Ectodermal cell (in vitro differentiated cells): ENCODE measurements at regions not wholly inside any gene's neighbourhood (a gene's known extent, or its start where the extent isn't known, plus 50 kb on each side); places are given as distances from the start of the nearest gene placed in this dataset.

Source experiments
- H3K27ac ChIP-seq: 2 replicates; pipeline ENCODE4 v1.7.0; 2013; ENCODE audit warnings: mild to moderate bottlenecking, low read depth, low read length; ENCODE audit not compliant: insufficient read depth, poor library complexity, severe bottlenecking
- H3K27me3 ChIP-seq: 2 replicates; pipeline ENCODE4 v1.7.0; 2013; ENCODE audit warnings: mild to moderate bottlenecking, low read length; ENCODE audit not compliant: insufficient read depth, control insufficient read depth, poor library complexity, severe bottlenecking
- H3K36me3 ChIP-seq: one replicate; pipeline ENCODE4 v1.7.0; 2013; ENCODE audit warnings: low read length; ENCODE audit not compliant: control insufficient read depth, insufficient read depth
- H3K4me1 ChIP-seq: one replicate; pipeline ENCODE4 v1.7.0; 2013; ENCODE audit warnings: low read length; ENCODE audit not compliant: control insufficient read depth, insufficient read depth
- H3K4me3 ChIP-seq: 2 replicates; pipeline ENCODE4 v1.7.0; 2013; ENCODE audit warnings: low read depth, low read length, control low read depth; ENCODE audit not compliant: insufficient read depth
- H3K9me3 ChIP-seq: 2 replicates; pipeline ENCODE4 v1.7.0; 2013; ENCODE audit warnings: mild to moderate bottlenecking, low read length, moderate library complexity; ENCODE audit not compliant: control insufficient read depth
- WGBS, 2 experiments: methylation state at CpG; one replicate each; pipeline ENCODE4 v1.1.7; 2013; ENCODE audit warnings: missing lambda C conversion rate in 2 of 2; 5-methylcytosine and 5-hydroxymethylcytosine counted together

- H3K9me3 ChIP-seq: no peaks in the 10 kb centered on the region
- 89 to 95% methylated on average over 6 to 7 of the region's 7 CpGs for WGBS, 2 experiments
Measured at GRCh38 chr2:185144159-185144919, 546.0 kb downstream of the ZNF804A start.

GRCh38 chr2:185145316-185146121 is 547.2 kb downstream of the ZNF804A start:
- Histone ChIP-seq H3K9me3 (no peaks in the 10 kb centered on the region), H3K4me1 (no peaks in the 10 kb centered on the region), H3K27me3 (no peaks in the 10 kb centered on the region), H3K27ac (no peak overlapping the region), H3K36me3 (no peaks in the 10 kb centered on the region), H3K4me3 (no peak overlapping the region)
- WGBS, 2 experiments: 93% methylated on average over 11 of the region's 11 CpGs

More at GRCh38 chr2:185144159-185144919, 546.0 kb downstream of the ZNF804A start:
- no peaks in the 10 kb centered on the region for H3K36me3 ChIP-seq
- H3K4me1 ChIP-seq: no peaks in the 10 kb centered on the region
- no peak overlapping the region for H3K27ac ChIP-seq
- no peaks in the 10 kb centered on the region for H3K27me3 ChIP-seq
- no peak overlapping the region for H3K4me3 ChIP-seq

- H3K27ac ChIP-seq: no peak overlapping the region
- no peaks in the 10 kb centered on the region for H3K36me3 ChIP-seq
- H3K9me3 ChIP-seq: no peaks in the 10 kb centered on the region
- H3K4me1 ChIP-seq: no peaks in the 10 kb centered on the region
- WGBS, 2 experiments: 100% methylated on average over 1 of the region's 1 CpG; no CpG with 5 or more reads in 1 of the 2 experiments
- H3K4me3 ChIP-seq: no peak overlapping the region
- no peaks in the 10 kb centered on the region for H3K27me3 ChIP-seq
Measured at GRCh38 chr2:185147361-185147760, 549.0 kb downstream of the ZNF804A start.

- H3K4me1 ChIP-seq: no peaks in the 10 kb centered on the region
- 83 to 100% methylated on average over 1 of the region's 3 CpGs for WGBS, 2 experiments
- no peaks in the 10 kb centered on the region for H3K36me3 ChIP-seq
- no peaks in the 10 kb centered on the region for H3K9me3 ChIP-seq
- H3K4me3 ChIP-seq: no peak overlapping the region
- no peak overlapping the region for H3K27ac ChIP-seq
- no peaks in the 10 kb centered on the region for H3K27me3 ChIP-seq
Measured at GRCh38 chr2:185152186-185152585, 553.9 kb downstream of the ZNF804A start.

GRCh38 chr2:185161701-185162100 is 563.4 kb downstream of the ZNF804A start:
- 92 to 100% methylated on average over 2 of the region's 2 CpGs for WGBS, 2 experiments
- no peaks in the 10 kb centered on the region for H3K27me3 ChIP-seq
- no peaks in the 10 kb centered on the region for H3K9me3 ChIP-seq

GRCh38 chr2:185174353-185174752 is 564.3 kb upstream of the FSIP2 start:
- WGBS, 2 experiments: 86 to 92% methylated on average over 1 of the region's 1 CpG
- Histone ChIP-seq H3K4me1 (no peaks in the 10 kb centered on the region), H3K9me3 (no peaks in the 10 kb centered on the region), H3K27me3 (no peaks in the 10 kb centered on the region), H3K36me3 (no peaks in the 10 kb centered on the region), H3K27ac (no peak overlapping the region), H3K4me3 (no peak overlapping the region)

More at GRCh38 chr2:185161701-185162100, 563.4 kb downstream of the ZNF804A start:
- Histone ChIP-seq H3K27ac (no peak overlapping the region), H3K4me1 (no peaks in the 10 kb centered on the region), H3K36me3 (no peaks in the 10 kb centered on the region), H3K4me3 (no peak overlapping the region)

- Histone ChIP-seq H3K27me3 (no peaks in the 10 kb centered on the region), H3K4me3 (no peak overlapping the region), H3K9me3 (no peaks in the 10 kb centered on the region), H3K4me1 (no peaks in the 10 kb centered on the region), H3K27ac (no peak overlapping the region), H3K36me3 (no peaks in the 10 kb centered on the region)
- WGBS, 2 experiments: 90 to 98% methylated on average over 2 of the region's 3 CpGs
Measured at GRCh38 chr2:185179743-185180142, 558.9 kb upstream of the FSIP2 start.

- Histone ChIP-seq H3K9me3 (no peaks in the 10 kb centered on the region), H3K27ac (no peak overlapping the region), H3K4me1 (no peaks in the 10 kb centered on the region), H3K36me3 (no peaks in the 10 kb centered on the region), H3K27me3 (no peaks in the 10 kb centered on the region), H3K4me3 (no peak overlapping the region)
- WGBS, 2 experiments: 92 to 94% methylated on average over 1 to 3 of the region's 3 CpGs
Measured at GRCh38 chr2:185181901-185182300, 556.7 kb upstream of the FSIP2 start.

GRCh38 chr2:185185044-185185443 is 553.6 kb upstream of the FSIP2 start:
- Histone ChIP-seq H3K36me3 (no peaks in the 10 kb centered on the region), H3K27ac (no peak overlapping the region), H3K27me3 (no peaks in the 10 kb centered on the region), H3K4me3 (no peak overlapping the region), H3K9me3 (no peaks in the 10 kb centered on the region), H3K4me1 (no peaks in the 10 kb centered on the region)
- 92 to 93% methylated on average over 4 of the region's 4 CpGs for WGBS, 2 experiments

- H3K9me3 ChIP-seq: no peaks in the 10 kb centered on the region
- WGBS, 2 experiments: 94 to 99% methylated on average over 3 of the region's 3 CpGs
Measured at GRCh38 chr2:185187421-185187820, 551.2 kb upstream of the FSIP2 start.

More at GRCh38 chr2:185187421-185187820, 551.2 kb upstream of the FSIP2 start:
- H3K27ac ChIP-seq: no peak overlapping the region
- no peaks in the 10 kb centered on the region for H3K4me1 ChIP-seq
- H3K4me3 ChIP-seq: no peak overlapping the region
- H3K36me3 ChIP-seq: no peaks in the 10 kb centered on the region
- H3K27me3 ChIP-seq: no peaks in the 10 kb centered on the region
